Esophagus muscularis mucosa (tissue), 4 donors: ENCODE measurements at regions not wholly inside any gene's neighbourhood (a gene's known extent, or its start where the extent isn't known, plus 50 kb on each side); places are given as distances from the start of the nearest gene placed in this dataset.

Experiments
- EP300 ChIP-seq: sonication (generic); formaldehyde crosslinking; IDR thresholded peaks from one replicate; pipeline ENCODE4 v1.6.1; 2017; ENCODE audit warnings: antibody characterized with exemption
- POLR2A ChIP-seq: fragments of 450-650 bp; IDR thresholded peaks from one replicate; pipeline ENCODE4 v1.6.1; 2017; ENCODE audit warnings: antibody characterized with exemption, moderate library complexity, mild to moderate bottlenecking, low read depth
- POLR2AphosphoS5 ChIP-seq, 2 donors: sonication (generic); formaldehyde crosslinking; IDR thresholded peaks; one replicate each; pipeline ENCODE4 v1.6.1; 2017; ENCODE audit warnings: antibody characterized with exemption in 2 of 2
- TF ChIP-seq, protein P1 (sequence below), 3 experiments: fragments of 200-600 bp in 2 of 3; fragments of 450-650 bp in 1 of 3; sonication (generic) in 2 of 3; IDR thresholded peaks; one replicate each; pipeline ENCODE4 v1.5.1; 2017 to 2019; ENCODE audit warnings: antibody characterized with exemption in 3 of 3, mild to moderate bottlenecking in 2 of 3, moderate library complexity in 1 of 3

DNA sequence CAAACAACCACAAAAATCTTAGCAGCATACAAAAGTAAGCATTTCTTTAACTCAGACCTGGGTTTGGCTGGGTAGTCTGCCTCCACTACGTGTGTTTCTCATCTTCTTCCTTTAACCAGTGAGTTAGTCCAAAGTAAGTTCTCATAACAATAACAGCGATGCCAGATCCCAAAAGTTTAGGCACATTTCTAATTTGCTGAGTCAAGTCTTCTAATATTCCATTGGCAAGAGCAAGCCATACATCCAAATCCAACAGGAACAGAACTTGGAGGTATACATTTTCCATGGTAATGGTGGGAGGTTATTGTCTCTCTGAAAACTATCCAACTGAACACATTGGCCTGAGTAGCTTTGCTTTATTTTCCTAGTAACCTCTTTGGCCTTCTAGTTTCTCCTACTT, 115.7 kb upstream of the CNTNAP2 start:
- TF ChIP-seq POLR2AphosphoS5 (IDR thresholded peaks at IDR 0.05) = no peak
- TF ChIP-seq, protein P1, sequence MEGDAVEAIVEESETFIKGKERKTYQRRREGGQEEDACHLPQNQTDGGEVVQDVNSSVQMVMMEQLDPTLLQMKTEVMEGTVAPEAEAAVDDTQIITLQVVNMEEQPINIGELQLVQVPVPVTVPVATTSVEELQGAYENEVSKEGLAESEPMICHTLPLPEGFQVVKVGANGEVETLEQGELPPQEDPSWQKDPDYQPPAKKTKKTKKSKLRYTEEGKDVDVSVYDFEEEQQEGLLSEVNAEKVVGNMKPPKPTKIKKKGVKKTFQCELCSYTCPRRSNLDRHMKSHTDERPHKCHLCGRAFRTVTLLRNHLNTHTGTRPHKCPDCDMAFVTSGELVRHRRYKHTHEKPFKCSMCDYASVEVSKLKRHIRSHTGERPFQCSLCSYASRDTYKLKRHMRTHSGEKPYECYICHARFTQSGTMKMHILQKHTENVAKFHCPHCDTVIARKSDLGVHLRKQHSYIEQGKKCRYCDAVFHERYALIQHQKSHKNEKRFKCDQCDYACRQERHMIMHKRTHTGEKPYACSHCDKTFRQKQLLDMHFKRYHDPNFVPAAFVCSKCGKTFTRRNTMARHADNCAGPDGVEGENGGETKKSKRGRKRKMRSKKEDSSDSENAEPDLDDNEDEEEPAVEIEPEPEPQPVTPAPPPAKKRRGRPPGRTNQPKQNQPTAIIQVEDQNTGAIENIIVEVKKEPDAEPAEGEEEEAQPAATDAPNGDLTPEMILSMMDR (IDR thresholded peaks at IDR 0.05) = no peak
- TF ChIP-seq POLR2A = no peak
- no peak for TF ChIP-seq EP300
